OCI-M2 (cell line): ENCODE measurements at regions not wholly inside any gene's neighbourhood (a gene's known extent, or its start where the extent isn't known, plus 50 kb on each side); places are given as distances from the start of the nearest gene placed in this dataset.
"Not testable (repeated sequence)": the region's sequence is repeated elsewhere in the genome, so short reads cannot be mapped to it uniquely, and the experiment has no call there.

Experiments used
- DNase-seq: peaks from one replicate; lab custom pipeline; 2025; ENCODE audit not compliant: unreplicated experiment; lab: John Stamatoyannopoulos, UW

GRCh38 chr6:71832110-71832764 is 54.1 kb upstream of the RIMS1 start:
- not testable (repeated sequence) for DNase-seq
